Liver (tissue), 3 donors: ENCODE measurements at regions not wholly inside any gene's neighbourhood (a gene's known extent, or its start where the extent isn't known, plus 50 kb on each side); places are given as distances from the start of the nearest gene placed in this dataset.

Source experiments
- CTCF ChIP-seq: fragments of 150-350 bp; IDR thresholded peaks from 2 replicates; pipeline ENCODE4 v1.5.1; 2017; ENCODE audit warnings: improper control_type of control experiment, low read depth, low read length; ENCODE audit not compliant: missing input control
- FOXA1 ChIP-seq: IDR thresholded peaks from 2 replicates; pipeline ENCODE4 v1.6.1; 2016; ENCODE audit warnings: antibody characterized with exemption
- GABPA ChIP-seq, 2 donors: IDR thresholded peaks in 1 of 2; conservative IDR thresholded peaks in 1 of 2; 2 replicates each; pipeline ENCODE4 v1.6.1; 2016; ENCODE audit warnings: antibody characterized with exemption in 2 of 2, mild to moderate bottlenecking in 1 of 2, moderate library complexity in 1 of 2
- HNF4A ChIP-seq, 2 donors: conservative IDR thresholded peaks; 2 replicates each; pipeline ENCODE4 v1.6.1; 2016; ENCODE audit warnings: antibody characterized with exemption in 2 of 2, mild to moderate bottlenecking in 2 of 2
- JUND ChIP-seq, 2 donors: IDR thresholded peaks; 2 replicates each; pipeline ENCODE4 v1.6.1; 2016; ENCODE audit warnings: antibody characterized with exemption in 2 of 2
- NR2F2 ChIP-seq: IDR thresholded peaks from 2 replicates; pipeline ENCODE4 v1.6.1; 2016; ENCODE audit warnings: antibody characterized with exemption
- RAD21 ChIP-seq, 2 donors: IDR thresholded peaks; 2 replicates each; pipeline ENCODE4 v1.6.1; 2016; ENCODE audit warnings: antibody characterized with exemption in 2 of 2, mild to moderate bottlenecking in 2 of 2
- SP1 ChIP-seq: IDR thresholded peaks from 2 replicates; pipeline ENCODE4 v1.6.1; 2018; ENCODE audit warnings: antibody characterized with exemption, mild to moderate bottlenecking
- TAF1 ChIP-seq: conservative IDR thresholded peaks from 2 replicates; pipeline ENCODE4 v1.6.1; 2016; ENCODE audit warnings: antibody characterized with exemption, mild to moderate bottlenecking
- YY1 ChIP-seq: IDR thresholded peaks from 2 replicates; pipeline ENCODE4 v1.6.1; 2016; ENCODE audit warnings: antibody characterized with exemption, mild to moderate bottlenecking
- TF ChIP-seq, protein P1 (sequence below): IDR thresholded peaks from 2 replicates; pipeline ENCODE4 v1.6.1; 2016; ENCODE audit warnings: antibody characterized with exemption
- TF ChIP-seq, protein P2 (sequence below): IDR thresholded peaks from 2 replicates; pipeline ENCODE4 v1.6.1; 2016; ENCODE audit warnings: antibody characterized with exemption, mild to moderate bottlenecking
- TF ChIP-seq, protein P3 (sequence below): IDR thresholded peaks from 2 replicates; pipeline ENCODE4 v1.6.1; 2016; ENCODE audit warnings: antibody characterized with exemption
- donor health status: healthy.
- donor health status: healthy.

DNA sequence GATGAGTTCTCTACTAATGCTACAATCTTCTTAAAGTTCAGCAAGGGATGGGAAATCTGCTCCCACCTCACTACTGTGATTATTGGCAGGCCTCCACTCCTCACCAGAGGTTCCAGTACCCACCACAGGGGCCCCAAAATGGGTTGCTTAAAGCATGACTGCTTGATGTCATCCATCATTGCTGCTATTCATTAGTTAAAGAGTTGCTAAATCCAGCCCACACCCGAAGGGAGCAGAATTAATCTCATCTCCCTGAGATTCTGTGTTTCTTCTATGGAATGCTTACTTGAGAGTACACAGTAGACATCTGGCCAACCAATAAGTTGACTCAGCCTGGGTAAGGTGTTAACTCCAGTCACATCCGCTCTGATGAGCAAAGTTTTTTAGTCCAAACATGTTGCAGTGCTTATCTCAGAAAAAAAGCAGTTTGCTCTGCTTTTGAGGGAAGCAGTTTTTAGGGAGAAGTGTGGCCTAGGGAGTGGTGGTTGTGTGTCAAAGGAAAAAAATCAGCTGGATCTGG lies 690.2 kb upstream of the POU3F3 start:
- TF ChIP-seq CTCF: no peak
- no peak for TF ChIP-seq NR2F2
- TF ChIP-seq JUND (IDR thresholded peaks at IDR 0.05): no peak
- no peak for TF ChIP-seq SP1
- TF ChIP-seq HNF4A (conservative IDR thresholded peaks at IDR 0.05): no peak
- TF ChIP-seq, protein P1, sequence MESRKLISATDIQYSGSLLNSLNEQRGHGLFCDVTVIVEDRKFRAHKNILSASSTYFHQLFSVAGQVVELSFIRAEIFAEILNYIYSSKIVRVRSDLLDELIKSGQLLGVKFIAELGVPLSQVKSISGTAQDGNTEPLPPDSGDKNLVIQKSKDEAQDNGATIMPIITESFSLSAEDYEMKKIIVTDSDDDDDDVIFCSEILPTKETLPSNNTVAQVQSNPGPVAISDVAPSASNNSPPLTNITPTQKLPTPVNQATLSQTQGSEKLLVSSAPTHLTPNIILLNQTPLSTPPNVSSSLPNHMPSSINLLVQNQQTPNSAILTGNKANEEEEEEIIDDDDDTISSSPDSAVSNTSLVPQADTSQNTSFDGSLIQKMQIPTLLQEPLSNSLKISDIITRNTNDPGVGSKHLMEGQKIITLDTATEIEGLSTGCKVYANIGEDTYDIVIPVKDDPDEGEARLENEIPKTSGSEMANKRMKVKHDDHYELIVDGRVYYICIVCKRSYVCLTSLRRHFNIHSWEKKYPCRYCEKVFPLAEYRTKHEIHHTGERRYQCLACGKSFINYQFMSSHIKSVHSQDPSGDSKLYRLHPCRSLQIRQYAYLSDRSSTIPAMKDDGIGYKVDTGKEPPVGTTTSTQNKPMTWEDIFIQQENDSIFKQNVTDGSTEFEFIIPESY: no peak
- no peak for TF ChIP-seq FOXA1
- TF ChIP-seq RAD21 (IDR thresholded peaks at IDR 0.05): no peak
- TF ChIP-seq, protein P2, sequence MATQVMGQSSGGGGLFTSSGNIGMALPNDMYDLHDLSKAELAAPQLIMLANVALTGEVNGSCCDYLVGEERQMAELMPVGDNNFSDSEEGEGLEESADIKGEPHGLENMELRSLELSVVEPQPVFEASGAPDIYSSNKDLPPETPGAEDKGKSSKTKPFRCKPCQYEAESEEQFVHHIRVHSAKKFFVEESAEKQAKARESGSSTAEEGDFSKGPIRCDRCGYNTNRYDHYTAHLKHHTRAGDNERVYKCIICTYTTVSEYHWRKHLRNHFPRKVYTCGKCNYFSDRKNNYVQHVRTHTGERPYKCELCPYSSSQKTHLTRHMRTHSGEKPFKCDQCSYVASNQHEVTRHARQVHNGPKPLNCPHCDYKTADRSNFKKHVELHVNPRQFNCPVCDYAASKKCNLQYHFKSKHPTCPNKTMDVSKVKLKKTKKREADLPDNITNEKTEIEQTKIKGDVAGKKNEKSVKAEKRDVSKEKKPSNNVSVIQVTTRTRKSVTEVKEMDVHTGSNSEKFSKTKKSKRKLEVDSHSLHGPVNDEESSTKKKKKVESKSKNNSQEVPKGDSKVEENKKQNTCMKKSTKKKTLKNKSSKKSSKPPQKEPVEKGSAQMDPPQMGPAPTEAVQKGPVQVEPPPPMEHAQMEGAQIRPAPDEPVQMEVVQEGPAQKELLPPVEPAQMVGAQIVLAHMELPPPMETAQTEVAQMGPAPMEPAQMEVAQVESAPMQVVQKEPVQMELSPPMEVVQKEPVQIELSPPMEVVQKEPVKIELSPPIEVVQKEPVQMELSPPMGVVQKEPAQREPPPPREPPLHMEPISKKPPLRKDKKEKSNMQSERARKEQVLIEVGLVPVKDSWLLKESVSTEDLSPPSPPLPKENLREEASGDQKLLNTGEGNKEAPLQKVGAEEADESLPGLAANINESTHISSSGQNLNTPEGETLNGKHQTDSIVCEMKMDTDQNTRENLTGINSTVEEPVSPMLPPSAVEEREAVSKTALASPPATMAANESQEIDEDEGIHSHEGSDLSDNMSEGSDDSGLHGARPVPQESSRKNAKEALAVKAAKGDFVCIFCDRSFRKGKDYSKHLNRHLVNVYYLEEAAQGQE: no peak
- TF ChIP-seq GABPA (IDR thresholded peaks at IDR 0.05 in 1 of 2, conservative IDR thresholded peaks at IDR 0.05 in 1 of 2): no peak
- no peak for TF ChIP-seq TAF1
- TF ChIP-seq YY1: no peak
- TF ChIP-seq, protein P3, sequence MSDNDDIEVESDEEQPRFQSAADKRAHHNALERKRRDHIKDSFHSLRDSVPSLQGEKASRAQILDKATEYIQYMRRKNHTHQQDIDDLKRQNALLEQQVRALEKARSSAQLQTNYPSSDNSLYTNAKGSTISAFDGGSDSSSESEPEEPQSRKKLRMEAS: no peak
